ENCODE measurements at regions not wholly inside any gene's neighbourhood (a gene's known extent, or its start where the extent isn't known, plus 50 kb on each side); places are given as distances from the start of the nearest gene placed in this dataset.

DNA sequence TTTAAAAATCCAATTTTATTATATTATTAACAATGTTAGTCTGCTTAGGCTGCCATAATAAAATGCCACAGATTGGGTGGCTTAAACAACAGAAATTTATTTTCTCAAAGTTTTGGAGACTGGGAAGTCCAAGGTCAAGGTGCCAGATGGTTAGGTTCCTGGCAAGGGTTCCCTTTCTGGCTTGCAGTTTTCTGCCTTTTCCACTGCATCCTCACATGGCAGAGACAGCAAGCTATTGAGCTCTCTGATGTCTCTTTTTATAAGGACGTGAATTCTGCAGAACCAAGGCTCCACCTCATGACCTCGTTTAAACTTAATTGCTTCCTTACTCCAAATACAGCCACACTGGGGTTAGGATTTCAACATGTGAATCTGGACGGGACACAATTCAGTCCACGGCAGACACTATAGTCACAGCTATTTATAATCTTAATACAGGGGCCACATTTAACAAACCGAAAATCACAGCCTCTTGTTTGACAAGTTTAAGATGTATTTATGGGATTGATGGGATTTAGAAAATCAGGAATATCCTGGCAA, 174.9 kb upstream of the PUM3 start:
- H3K4me3 ChIP-seq (ENCODE audit: low read depth, low read length): no peak overlapping the region
- no peaks in the 10 kb centered on the region for H3K9me3 ChIP-seq (ENCODE audit: severe bottlenecking)
- no peaks in the 10 kb centered on the region for H3K36me3 ChIP-seq
- no peak for DNase-seq
- no peak overlapping the region for H3K27ac ChIP-seq
- H3K27me3 ChIP-seq (ENCODE audit: insufficient read depth, low read depth, severe bottlenecking): peaks cover 5% of the 10 kb centered on the region
- TF ChIP-seq, protein P1, sequence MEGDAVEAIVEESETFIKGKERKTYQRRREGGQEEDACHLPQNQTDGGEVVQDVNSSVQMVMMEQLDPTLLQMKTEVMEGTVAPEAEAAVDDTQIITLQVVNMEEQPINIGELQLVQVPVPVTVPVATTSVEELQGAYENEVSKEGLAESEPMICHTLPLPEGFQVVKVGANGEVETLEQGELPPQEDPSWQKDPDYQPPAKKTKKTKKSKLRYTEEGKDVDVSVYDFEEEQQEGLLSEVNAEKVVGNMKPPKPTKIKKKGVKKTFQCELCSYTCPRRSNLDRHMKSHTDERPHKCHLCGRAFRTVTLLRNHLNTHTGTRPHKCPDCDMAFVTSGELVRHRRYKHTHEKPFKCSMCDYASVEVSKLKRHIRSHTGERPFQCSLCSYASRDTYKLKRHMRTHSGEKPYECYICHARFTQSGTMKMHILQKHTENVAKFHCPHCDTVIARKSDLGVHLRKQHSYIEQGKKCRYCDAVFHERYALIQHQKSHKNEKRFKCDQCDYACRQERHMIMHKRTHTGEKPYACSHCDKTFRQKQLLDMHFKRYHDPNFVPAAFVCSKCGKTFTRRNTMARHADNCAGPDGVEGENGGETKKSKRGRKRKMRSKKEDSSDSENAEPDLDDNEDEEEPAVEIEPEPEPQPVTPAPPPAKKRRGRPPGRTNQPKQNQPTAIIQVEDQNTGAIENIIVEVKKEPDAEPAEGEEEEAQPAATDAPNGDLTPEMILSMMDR (IDR thresholded peaks at IDR 0.05; ENCODE audit: low read depth, low read length): no peak

DNA sequence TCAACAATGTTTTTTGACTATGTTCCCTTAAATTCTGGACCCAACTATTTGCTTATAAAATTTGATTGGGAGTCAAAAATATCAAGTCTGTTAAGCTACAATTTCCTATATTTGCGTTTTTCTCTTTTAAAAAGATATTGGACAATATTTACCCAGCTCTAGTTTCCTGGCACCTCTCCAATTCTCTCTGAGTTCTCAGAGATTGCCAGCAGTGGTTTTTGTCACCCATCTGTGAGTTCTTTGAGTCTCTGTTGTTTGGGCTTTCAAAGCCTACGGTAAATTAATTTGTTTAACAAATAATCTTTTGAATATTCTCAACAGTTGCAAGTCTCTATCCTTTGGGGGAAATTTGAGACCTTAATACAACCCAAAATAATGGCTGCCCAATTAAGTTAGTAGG, 174.2 kb upstream of the PUM3 start:
- Histone ChIP-seq H3K4me3 (ENCODE audit: low read depth, low read length) (no peak overlapping the region), H3K27ac (no peak overlapping the region), H3K36me3 (no peaks in the 10 kb centered on the region), H3K9me3 (ENCODE audit: severe bottlenecking) (no peaks in the 10 kb centered on the region), H3K27me3 (ENCODE audit: insufficient read depth, low read depth, severe bottlenecking) (peaks cover 3% of the 10 kb centered on the region)
- TF ChIP-seq, protein P1 (IDR thresholded peaks at IDR 0.05; ENCODE audit: low read depth, low read length): no peak
- no peak for DNase-seq

DNA sequence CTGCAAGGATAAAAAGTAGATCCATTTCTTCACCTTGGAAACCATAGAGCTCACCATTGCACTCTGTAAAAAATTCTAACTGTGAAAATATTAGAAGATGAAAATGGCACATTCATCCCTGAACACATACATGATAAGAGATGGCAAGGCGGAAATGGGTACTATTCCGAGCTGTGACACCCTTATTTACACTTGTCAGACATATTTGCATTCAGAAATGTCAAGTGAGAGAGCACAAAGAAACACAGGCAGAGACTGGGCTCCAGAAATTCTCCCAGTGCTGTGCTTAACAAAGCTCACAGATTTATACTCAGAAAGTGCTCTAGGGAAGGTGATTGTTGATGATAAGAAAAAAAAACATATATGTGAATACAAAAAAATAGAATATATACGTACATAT, 170.3 kb upstream of the PUM3 start:
- H3K27ac ChIP-seq: no peak overlapping the region
- DNase-seq: no peak

DNA sequence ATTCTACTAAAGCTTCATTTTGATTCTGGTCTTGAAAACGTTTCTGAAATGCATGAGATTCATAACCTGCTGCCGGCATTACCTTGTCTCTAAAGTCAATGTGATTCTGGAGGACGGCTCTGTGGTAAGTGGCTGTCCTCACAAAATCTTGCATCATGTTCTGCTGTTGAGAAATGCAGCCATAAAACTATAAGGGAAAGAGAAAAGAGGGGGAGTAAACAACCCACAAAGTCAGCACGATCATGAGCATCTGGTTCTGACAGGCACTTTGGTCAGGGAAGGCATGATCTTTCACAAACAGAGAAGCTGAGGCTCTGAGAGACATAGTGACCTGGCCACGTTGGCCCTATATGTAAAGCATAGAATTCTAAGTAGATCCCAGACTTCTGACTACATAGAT, 168.9 kb upstream of the PUM3 start:
- TF ChIP-seq, protein P1 (IDR thresholded peaks at IDR 0.05; ENCODE audit: low read depth, low read length): no peak

More for the DNA sequence above, 170.3 kb upstream of the PUM3 start:
- no peaks in the 10 kb centered on the region for H3K27me3 ChIP-seq (ENCODE audit: insufficient read depth, low read depth, severe bottlenecking)
- H3K4me3 ChIP-seq (ENCODE audit: low read depth, low read length): no peak overlapping the region
- H3K36me3 ChIP-seq: no peaks in the 10 kb centered on the region
- TF ChIP-seq, protein P1 (IDR thresholded peaks at IDR 0.05; ENCODE audit: low read depth, low read length): no peak
- H3K9me3 ChIP-seq (ENCODE audit: severe bottlenecking): no peaks in the 10 kb centered on the region

DNA sequence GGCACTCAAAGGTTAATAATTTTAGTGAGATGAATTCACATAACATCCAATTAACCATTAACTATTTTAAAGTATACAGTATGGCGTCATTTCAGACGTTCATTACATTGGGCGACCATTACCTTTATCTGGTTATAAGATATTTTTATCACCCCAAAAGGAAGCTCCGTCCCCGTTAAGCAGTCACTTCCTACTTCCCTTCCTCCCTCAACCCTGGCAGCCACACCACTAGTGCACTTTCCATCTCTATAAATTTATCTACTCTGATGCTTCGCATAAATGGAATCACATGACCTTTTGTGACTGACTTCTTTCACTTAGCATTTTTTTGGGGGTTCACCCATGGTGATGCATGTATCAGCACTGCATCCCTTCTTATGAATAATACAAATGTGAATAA, 168.3 kb upstream of the PUM3 start:
- DNase-seq: no peak
- TF ChIP-seq, protein P1 (IDR thresholded peaks at IDR 0.05; ENCODE audit: low read depth, low read length): no peak

More for the DNA sequence above, 168.9 kb upstream of the PUM3 start:
- H3K27ac ChIP-seq: no peak overlapping the region
- no peak for DNase-seq
- H3K36me3 ChIP-seq: no peaks in the 10 kb centered on the region
- H3K27me3 ChIP-seq (ENCODE audit: insufficient read depth, low read depth, severe bottlenecking): peaks cover 3% of the 10 kb centered on the region
- no peaks in the 10 kb centered on the region for H3K9me3 ChIP-seq (ENCODE audit: severe bottlenecking)
- H3K4me3 ChIP-seq (ENCODE audit: low read depth, low read length): no peak overlapping the region

DNA sequence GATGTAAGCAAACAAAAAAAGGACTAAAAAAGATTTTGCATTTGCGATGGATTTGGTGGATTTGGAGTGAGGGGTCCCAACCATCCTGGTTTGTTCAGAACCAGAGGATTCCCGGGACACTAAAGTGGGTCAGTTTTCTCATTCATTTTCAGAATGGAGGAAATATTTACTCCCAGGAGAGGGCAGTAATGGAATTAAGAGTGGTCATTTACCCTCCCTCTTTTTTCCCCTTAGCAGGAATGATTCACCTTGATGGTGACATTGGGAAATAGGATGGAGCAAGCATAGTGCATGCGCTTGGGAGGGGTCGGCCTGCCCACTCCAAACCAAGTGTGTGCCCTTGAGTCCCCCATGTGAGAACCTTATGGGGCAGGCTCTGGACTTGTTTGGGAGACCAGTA, 164.2 kb upstream of the PUM3 start:
- Histone ChIP-seq H3K36me3 (no peaks in the 10 kb centered on the region), H3K4me3 (ENCODE audit: low read depth, low read length) (no peak overlapping the region), H3K27ac (no peak overlapping the region), H3K9me3 (ENCODE audit: severe bottlenecking) (no peaks in the 10 kb centered on the region), H3K27me3 (ENCODE audit: insufficient read depth, low read depth, severe bottlenecking) (peaks cover 3% of the 10 kb centered on the region)
- no peak for DNase-seq
- TF ChIP-seq, protein P1 (IDR thresholded peaks at IDR 0.05; ENCODE audit: low read depth, low read length): no peak

More for the DNA sequence above, 168.3 kb upstream of the PUM3 start:
- H3K27ac ChIP-seq: no peak overlapping the region
- no peak overlapping the region for H3K4me3 ChIP-seq (ENCODE audit: low read depth, low read length)
- no peaks in the 10 kb centered on the region for H3K9me3 ChIP-seq (ENCODE audit: severe bottlenecking)
- peaks cover 3% of the 10 kb centered on the region for H3K27me3 ChIP-seq (ENCODE audit: insufficient read depth, low read depth, severe bottlenecking)
- H3K36me3 ChIP-seq: no peaks in the 10 kb centered on the region

All from WERI-Rb-1 (cell line).